Esophagus muscularis mucosa (tissue), 4 donors: ENCODE measurements at regions not wholly inside any gene's neighbourhood (a gene's known extent, or its start where the extent isn't known, plus 50 kb on each side); places are given as distances from the start of the nearest gene placed in this dataset.
"Not testable (repeated sequence)": the region's sequence is repeated elsewhere in the genome, so short reads cannot be mapped to it uniquely, and the experiment has no call there.

Source experiments
- DNase-seq: peaks from one replicate; pipeline ENCODE4 v3.0.0-alpha.2; 2017; ENCODE audit errors: extremely low spot score
- H3K27ac ChIP-seq, 4 donors: fragments of 200-600 bp; sonication (generic); replicated peaks in 1 of 4; 1 replicate in 3 of 4; 2 replicates in 1 of 4; pipeline ENCODE4 v1.5.1; 2016 to 2019; ENCODE audit warnings: mild to moderate bottlenecking in 1 of 4
- H3K27me3 ChIP-seq, 4 donors: fragments of 200-600 bp; sonication (generic); one replicate each; pipeline versions ENCODE4 v1.5.1 to v1.6.0; 2016 to 2019
- H3K36me3 ChIP-seq, 4 donors: fragments of 200-600 bp; sonication (generic); one replicate each; pipeline ENCODE4 v1.5.1; 2016 to 2019
- H3K4me1 ChIP-seq, 4 donors: fragments of 200-600 bp; sonication (generic); one replicate each; pipeline ENCODE4 v1.5.1; 2016 to 2019
- H3K4me3 ChIP-seq, 4 donors: fragments of 200-600 bp; sonication (generic); 1 replicate in 2 of 4; 2 replicates in 2 of 4; pipeline ENCODE4 v1.5.1; 2016 to 2019; ENCODE audit warnings: mild to moderate bottlenecking in 4 of 4, moderate library complexity in 1 of 4
- H3K9me3 ChIP-seq, 4 donors: fragments of 200-600 bp; sonication (generic); 1 replicate in 3 of 4; 2 replicates in 1 of 4; pipeline ENCODE4 v1.5.1; 2016 to 2019
- CTCF ChIP-seq, 3 experiments: fragments of 200-600 bp in 2 of 3; fragments of 450-650 bp in 1 of 3; sonication (generic) in 2 of 3; IDR thresholded peaks; one replicate each; pipeline ENCODE4 v1.5.1; 2017 to 2019; ENCODE audit warnings: antibody characterized with exemption in 3 of 3, mild to moderate bottlenecking in 2 of 3, moderate library complexity in 1 of 3
- EP300 ChIP-seq: sonication (generic); formaldehyde crosslinking; IDR thresholded peaks from one replicate; pipeline ENCODE4 v1.6.1; 2017; ENCODE audit warnings: antibody characterized with exemption
- POLR2A ChIP-seq: fragments of 450-650 bp; IDR thresholded peaks from one replicate; pipeline ENCODE4 v1.6.1; 2017; ENCODE audit warnings: antibody characterized with exemption, moderate library complexity, mild to moderate bottlenecking, low read depth
- POLR2AphosphoS5 ChIP-seq, 2 donors: sonication (generic); formaldehyde crosslinking; IDR thresholded peaks; one replicate each; pipeline ENCODE4 v1.6.1; 2017; ENCODE audit warnings: antibody characterized with exemption in 2 of 2
- WGBS: methylation state at CpG from one replicate; pipeline ENCODE4 v1.1.5; 2018; 5-methylcytosine and 5-hydroxymethylcytosine counted together
- intact Hi-C: fragments of 100-400 bp; cut with DNase I; formaldehyde crosslinking; loops from one replicate; pipeline ENCODE4 v1.15.1; 2023

- intact Hi-C loops = no loop called here
These were observed 367.9 kb upstream of the GBE1 start for GRCh38 chr3:82129221-82129801.

DNA sequence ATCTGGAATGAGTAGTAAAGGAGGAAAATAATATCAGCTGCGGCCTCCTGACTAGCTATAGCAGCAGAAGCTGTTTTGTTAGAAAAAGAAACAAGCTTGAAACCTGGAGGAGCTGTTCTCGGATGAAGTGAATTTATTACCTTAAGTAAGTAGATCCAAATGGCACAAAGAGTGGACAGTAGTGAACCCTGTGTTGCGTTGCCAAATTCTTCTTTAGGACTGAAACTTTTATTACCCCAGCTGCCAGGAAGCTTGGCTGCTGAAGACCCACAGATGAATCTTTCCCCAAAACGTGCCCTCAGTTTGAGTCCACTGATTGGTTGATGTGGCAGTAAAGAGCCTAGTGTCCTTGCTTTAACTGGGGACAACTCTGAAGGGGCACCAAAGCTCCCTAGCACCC lies 366.8 kb upstream of the GBE1 start:
- H3K27me3 ChIP-seq = no peaks in the 10 kb centered on the region
- DNase-seq = no peak
- intact Hi-C loops = no loop called here
- TF ChIP-seq POLR2AphosphoS5 (IDR thresholded peaks at IDR 0.05) (no peak), POLR2A (no peak), EP300 (no peak), CTCF (IDR thresholded peaks at IDR 0.05) (no peak)
- H3K4me3 ChIP-seq = no peak overlapping the region
- WGBS = 65% methylated on average over 4 of the region's 4 CpGs
- no peaks in the 10 kb centered on the region for H3K36me3 ChIP-seq
- H3K27ac ChIP-seq = no peak overlapping the region
- no peaks in the 10 kb centered on the region for H3K4me1 ChIP-seq
- no peaks in the 10 kb centered on the region for H3K9me3 ChIP-seq

More at GRCh38 chr3:82129221-82129801, 367.9 kb upstream of the GBE1 start:
- no peaks in the 10 kb centered on the region for H3K9me3 ChIP-seq
- H3K36me3 ChIP-seq = no peaks in the 10 kb centered on the region
- no peak overlapping the region for H3K4me3 ChIP-seq
- TF ChIP-seq POLR2AphosphoS5 (IDR thresholded peaks at IDR 0.05) = no peak
- no peak for TF ChIP-seq POLR2A
- no peak for TF ChIP-seq CTCF (IDR thresholded peaks at IDR 0.05)
- no peak for TF ChIP-seq EP300
- WGBS = 83% methylated on average over 2 of the region's 2 CpGs
- no peaks in the 10 kb centered on the region for H3K27me3 ChIP-seq
- DNase-seq = no peak
- H3K4me1 ChIP-seq = no peaks in the 10 kb centered on the region
- H3K27ac ChIP-seq = no peak overlapping the region

DNA sequence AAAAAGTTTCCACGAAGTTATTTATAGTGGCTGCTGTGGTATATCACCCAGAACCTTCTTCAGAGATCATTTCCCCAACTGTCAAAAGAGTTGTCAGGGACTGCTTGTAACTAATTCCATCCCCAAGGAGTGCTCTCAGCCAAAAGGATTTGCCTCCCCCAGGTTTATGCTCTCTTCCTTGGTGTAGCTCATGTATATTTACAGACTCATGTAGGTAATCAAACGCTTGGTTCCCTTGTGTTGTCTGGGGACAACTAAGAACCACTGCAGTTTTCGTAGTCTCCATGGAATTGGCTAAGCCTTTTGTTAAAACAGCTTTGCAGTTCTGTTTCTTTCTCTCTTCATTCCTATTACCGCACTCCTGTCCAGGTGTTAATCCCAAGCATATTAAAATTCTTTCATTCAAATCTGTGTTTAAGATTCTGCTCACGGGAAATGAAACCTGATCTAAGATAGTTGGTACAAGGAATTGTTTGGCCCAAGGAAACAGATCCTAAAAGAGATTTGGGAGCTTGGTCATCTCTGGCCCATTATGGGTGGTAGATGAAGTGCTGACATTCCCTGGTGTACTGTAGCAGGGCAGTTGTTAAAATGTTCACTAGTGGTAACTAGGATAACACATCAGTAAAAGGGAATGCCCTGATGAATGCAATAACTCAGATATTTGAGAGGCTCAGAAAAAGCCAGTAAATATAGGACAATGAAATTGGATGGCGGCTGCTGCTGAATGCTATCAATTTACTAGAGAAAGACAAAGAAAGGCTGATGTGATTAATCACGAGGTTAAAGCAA lies 361.3 kb upstream of the GBE1 start:
- 78% methylated on average over 7 of the region's 7 CpGs for WGBS
- intact Hi-C loops = no loop called here
- DNase-seq = no peak

GRCh38 chr3:82114589-82114988 lies 353.1 kb upstream of the GBE1 start:
- no peak for TF ChIP-seq CTCF (IDR thresholded peaks at IDR 0.05)
- no peak for TF ChIP-seq EP300
- no peak for TF ChIP-seq POLR2A
- TF ChIP-seq POLR2AphosphoS5 (IDR thresholded peaks at IDR 0.05) = no peak
- H3K4me1 ChIP-seq = no peaks in the 10 kb centered on the region
- intact Hi-C loops = no loop called here
- WGBS = 40% methylated on average over 1 of the region's 6 CpGs
- H3K9me3 ChIP-seq = peaks cover 0 to 26% (median 10%) of the 10 kb centered on the region in 4 donors
- H3K27ac ChIP-seq = no peak overlapping the region
- H3K4me3 ChIP-seq = no peak overlapping the region
- H3K27me3 ChIP-seq = no peaks in the 10 kb centered on the region
- no peak for DNase-seq
- H3K36me3 ChIP-seq = no peaks in the 10 kb centered on the region

More for the DNA sequence above, 361.3 kb upstream of the GBE1 start:
- Histone ChIP-seq H3K4me1 (no peaks in the 10 kb centered on the region), H3K4me3 (no peak overlapping the region), H3K27me3 (no peaks in the 10 kb centered on the region), H3K9me3 (no peaks in the 10 kb centered on the region), H3K36me3 (no peaks in the 10 kb centered on the region), H3K27ac (no peak overlapping the region)
- TF ChIP-seq EP300 (no peak), POLR2A (no peak), POLR2AphosphoS5 (IDR thresholded peaks at IDR 0.05) (no peak), CTCF (IDR thresholded peaks at IDR 0.05) (no peak)

DNA sequence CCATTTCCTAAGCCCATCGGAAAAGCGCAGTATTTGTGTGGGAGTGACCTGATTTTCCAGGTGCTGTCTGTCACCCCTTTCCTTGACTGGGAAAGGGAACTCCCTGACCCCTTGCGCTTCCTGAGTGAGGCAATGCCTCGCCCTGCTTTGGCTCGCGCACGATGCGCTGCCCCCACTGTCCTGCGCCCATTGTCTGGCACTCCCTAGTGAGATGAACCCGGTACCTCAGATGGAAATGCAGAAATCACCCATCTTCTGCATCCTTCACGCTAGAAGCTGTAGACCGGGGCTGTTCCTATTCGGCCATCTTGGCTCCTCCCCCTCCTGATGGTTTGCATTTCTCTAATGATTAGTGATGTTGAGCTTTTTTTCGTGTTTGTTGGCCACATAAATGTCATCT lies 349.3 kb upstream of the GBE1 start:
- 89% methylated on average over 13 of the region's 14 CpGs for WGBS
- peaks cover 0 to 26% (median 10%) of the 10 kb centered on the region in 4 donors for H3K9me3 ChIP-seq
- H3K27me3 ChIP-seq, H3K36me3 ChIP-seq, DNase-seq, H3K4me1 ChIP-seq, intact Hi-C loops, H3K27ac ChIP-seq, H3K4me3 ChIP-seq: not testable (repeated sequence)
